ENCODE measurements at regions not wholly inside any gene's neighbourhood (a gene's known extent, or its start where the extent isn't known, plus 50 kb on each side); places are given as distances from the start of the nearest gene placed in this dataset.

DNA sequence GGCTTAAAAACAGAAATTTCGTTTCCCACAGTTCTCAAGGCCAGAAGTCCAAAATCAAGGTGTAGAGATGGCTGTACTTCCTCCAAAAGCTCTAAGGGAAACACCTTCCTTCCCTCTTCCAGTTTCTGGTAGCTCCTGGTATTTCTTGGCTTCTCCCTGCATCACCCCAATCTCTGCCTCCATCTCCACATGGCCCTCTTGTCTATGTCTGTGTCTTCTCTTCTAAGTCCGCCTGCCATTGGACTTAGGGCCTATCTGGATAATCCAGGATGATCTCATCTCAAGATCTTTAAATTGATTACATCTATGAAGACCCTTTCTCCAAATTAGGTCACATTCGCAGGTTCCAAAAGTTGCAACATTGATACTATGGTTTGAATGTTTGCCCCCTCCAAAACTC lies 105.6 kb downstream of the ATPSCKMT start:
- Histone ChIP-seq H3K4me1 (ENCODE audit: insufficient read depth, low read length) (no peaks in the 10 kb centered on the region), H3K9me3 (ENCODE audit: control insufficient read depth, low read depth, low read length) (no peaks in the 10 kb centered on the region), H3K23me2 (ENCODE audit: insufficient read length, low read depth, low read length, poor library complexity, severe bottlenecking) (no peaks in the 10 kb centered on the region), H3K79me1 (ENCODE audit: insufficient read depth, low read depth, low read length, poor library complexity, severe bottlenecking) (no peaks in the 10 kb centered on the region), H2AK5ac (ENCODE audit: insufficient read length, low read length) (no peak overlapping the region), H3K18ac (ENCODE audit: insufficient read length, low read depth, low read length) (no peak overlapping the region), H2AFZ (ENCODE audit: low read length) (no peak overlapping the region), H2BK12ac (ENCODE audit: insufficient read length, low read depth, low read length) (no peak overlapping the region), H2BK20ac (ENCODE audit: low read depth, low read length, poor library complexity, severe bottlenecking) (no peak overlapping the region), H3K27me3 (ENCODE audit: insufficient read depth, low read length) (no peaks in the 10 kb centered on the region), H3K9ac (ENCODE audit: extremely low read depth, insufficient read length, low read length) (no peak overlapping the region), H2BK5ac (ENCODE audit: insufficient read length, low read length) (no peak overlapping the region), H3K4me2 (ENCODE audit: insufficient read depth, insufficient read length, low read length) (no peak overlapping the region), H2BK120ac (ENCODE audit: low read depth, low read length, poor library complexity, severe bottlenecking) (no peak overlapping the region), H3K14ac (ENCODE audit: insufficient read depth, low read length) (no peak overlapping the region), H4K20me1 (ENCODE audit: control insufficient read depth, insufficient read depth, insufficient read length) (no peaks in the 10 kb centered on the region), H3K23ac (ENCODE audit: insufficient read length, low read depth, low read length) (no peak overlapping the region), H3K4ac (ENCODE audit: low read depth, low read length) (no peak overlapping the region), H3T11ph (ENCODE audit: low read length) (no peak overlapping the region), H4K5ac (ENCODE audit: insufficient read length, low read depth, low read length) (no peak overlapping the region), H3K56ac (ENCODE audit: insufficient read length, low read depth, low read length) (no peak overlapping the region), H3K79me2 (ENCODE audit: insufficient read depth, low read length) (no peaks in the 10 kb centered on the region), H3K27ac (ENCODE audit: insufficient read length, low read depth, low read length) (no peak overlapping the region), H4K91ac (ENCODE audit: insufficient read length, low read depth, low read length) (no peak overlapping the region), H4K8ac (replicated peaks; ENCODE audit: insufficient read length, low read depth, low read length) (no peak overlapping the region), H2BK15ac (ENCODE audit: low read depth, low read length) (no peak overlapping the region)
- no peak for TF ChIP-seq CTCF (conservative IDR thresholded peaks at IDR 0.05)
- Mint-ChIP-seq H3K27me3 (ENCODE audit: low read depth) (no peaks in the 10 kb centered on the region), H3K4me1 (peaks cover 2 to 3% of the 10 kb centered on the region in 2 experiments; a peak in 2 of 4 replicates), H3K9me3 (no peaks in the 10 kb centered on the region; a peak in 1 of 5 replicates), H3K36me3 (ENCODE audit: insufficient read depth in 1 of 3, low read depth in 3 of 3) (no peaks in the 10 kb centered on the region; a peak in 1 of 7 replicates), H3K4me3 (no peak overlapping the region), H3K27ac (no peak overlapping the region; a peak in 1 of 7 replicates)
- no peak for DNase-seq
- WGBS (ENCODE audit: extremely low coverage, insufficient read length, low lambda C conversion rate): no CpG with 5 or more reads among the region's 3 CpGs
